ENCODE measurements at regions not wholly inside any gene's neighbourhood (a gene's known extent, or its start where the extent isn't known, plus 50 kb on each side); places are given as distances from the start of the nearest gene placed in this dataset.
"Not testable (repeated sequence)": the region's sequence is repeated elsewhere in the genome, so short reads cannot be mapped to it uniquely, and the experiment has no call there.

DNA sequence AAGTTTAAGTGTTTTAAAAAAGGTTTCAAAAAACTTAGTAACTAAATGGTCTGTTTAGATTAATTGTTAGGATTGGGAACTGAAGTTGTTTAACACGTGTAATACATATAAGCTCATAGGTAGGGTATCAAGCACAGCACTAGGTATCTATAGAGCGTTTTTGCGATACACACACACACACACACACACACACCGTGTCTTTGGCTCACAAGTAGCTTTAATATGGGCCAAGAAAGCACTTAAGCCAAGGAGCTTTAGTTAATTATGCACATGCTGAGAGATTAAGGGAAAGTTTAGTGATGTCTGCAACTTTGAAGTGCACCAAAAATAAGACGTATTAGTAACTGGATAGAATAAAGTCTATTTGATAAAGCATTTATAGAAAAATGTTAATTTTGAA, 93.8 kb upstream of the CNTNAP2 start:
- Histone ChIP-seq H3K4me1 (no peaks in the 10 kb centered on the region), H3K4me3 (no peak overlapping the region), H3K27ac (no peak overlapping the region), H3K36me3 (no peaks in the 10 kb centered on the region), H3K9me3 (no peaks in the 10 kb centered on the region), H3K27me3 (no peaks in the 10 kb centered on the region)
- no peak for DNase-seq (ENCODE audit: extremely low spot score in 2 of 2)
- TF ChIP-seq, protein P1, sequence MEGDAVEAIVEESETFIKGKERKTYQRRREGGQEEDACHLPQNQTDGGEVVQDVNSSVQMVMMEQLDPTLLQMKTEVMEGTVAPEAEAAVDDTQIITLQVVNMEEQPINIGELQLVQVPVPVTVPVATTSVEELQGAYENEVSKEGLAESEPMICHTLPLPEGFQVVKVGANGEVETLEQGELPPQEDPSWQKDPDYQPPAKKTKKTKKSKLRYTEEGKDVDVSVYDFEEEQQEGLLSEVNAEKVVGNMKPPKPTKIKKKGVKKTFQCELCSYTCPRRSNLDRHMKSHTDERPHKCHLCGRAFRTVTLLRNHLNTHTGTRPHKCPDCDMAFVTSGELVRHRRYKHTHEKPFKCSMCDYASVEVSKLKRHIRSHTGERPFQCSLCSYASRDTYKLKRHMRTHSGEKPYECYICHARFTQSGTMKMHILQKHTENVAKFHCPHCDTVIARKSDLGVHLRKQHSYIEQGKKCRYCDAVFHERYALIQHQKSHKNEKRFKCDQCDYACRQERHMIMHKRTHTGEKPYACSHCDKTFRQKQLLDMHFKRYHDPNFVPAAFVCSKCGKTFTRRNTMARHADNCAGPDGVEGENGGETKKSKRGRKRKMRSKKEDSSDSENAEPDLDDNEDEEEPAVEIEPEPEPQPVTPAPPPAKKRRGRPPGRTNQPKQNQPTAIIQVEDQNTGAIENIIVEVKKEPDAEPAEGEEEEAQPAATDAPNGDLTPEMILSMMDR (IDR thresholded peaks at IDR 0.05), result no peak
- intact Hi-C loops (cut with DNase I), result no loop called here

- H3K4me3 ChIP-seq; intact Hi-C loops (cut with DNase I); H3K4me1 ChIP-seq; DNase-seq (ENCODE audit: extremely low spot score in 2 of 2); H3K27me3 ChIP-seq; H3K36me3 ChIP-seq; H3K27ac ChIP-seq; H3K9me3 ChIP-seq: not testable (repeated sequence)
Measured at GRCh38 chr7:146019041-146020004, 97.3 kb upstream of the CNTNAP2 start.

GRCh38 chr7:146017366-146017765, 99.2 kb upstream of the CNTNAP2 start:
- DNase-seq (ENCODE audit: extremely low spot score in 2 of 2); H3K27ac ChIP-seq; H3K9me3 ChIP-seq; intact Hi-C loops (cut with DNase I); H3K4me3 ChIP-seq; H3K27me3 ChIP-seq; H3K4me1 ChIP-seq; H3K36me3 ChIP-seq: not testable (repeated sequence)

DNA sequence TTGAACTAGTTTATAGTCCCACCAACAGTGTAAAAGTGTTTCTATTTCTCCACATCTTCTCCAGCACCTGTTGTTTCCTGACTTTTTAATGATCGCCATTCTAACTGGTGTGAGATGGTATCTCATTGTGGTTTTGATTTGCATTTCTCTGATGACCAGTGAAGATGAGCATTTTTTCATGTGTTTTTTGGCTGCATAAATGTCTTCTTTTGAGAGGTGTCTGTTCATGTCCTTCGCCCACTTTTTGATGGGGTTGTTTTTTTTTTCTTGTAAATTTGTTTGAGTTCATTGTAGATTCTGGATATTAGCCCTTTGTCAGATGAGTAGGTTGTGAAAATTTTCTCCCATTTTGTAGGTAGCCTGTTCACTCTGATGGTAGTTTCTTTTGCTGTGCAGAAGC, 102.4 kb upstream of the CNTNAP2 start:
- H3K36me3 ChIP-seq; H3K27ac ChIP-seq; H3K4me1 ChIP-seq; H3K9me3 ChIP-seq; H3K27me3 ChIP-seq; intact Hi-C loops (cut with DNase I); H3K4me3 ChIP-seq; DNase-seq (ENCODE audit: extremely low spot score in 2 of 2): not testable (repeated sequence)

GRCh38 chr7:146008293-146008692, 108.3 kb upstream of the CNTNAP2 start:
- Histone ChIP-seq H3K27ac (no peak overlapping the region), H3K27me3 (no peaks in the 10 kb centered on the region), H3K36me3 (no peaks in the 10 kb centered on the region), H3K4me3 (no peak overlapping the region), H3K9me3 (no peaks in the 10 kb centered on the region), H3K4me1 (no peaks in the 10 kb centered on the region)
- intact Hi-C loops (cut with DNase I), result loop anchor here (10.0 kb wide), 1 partner anchor 63 kb away; no protein-coding TSS in a partner anchor
- no peak for DNase-seq (ENCODE audit: extremely low spot score in 2 of 2)
- no peak for TF ChIP-seq POLR2A (IDR thresholded peaks at IDR 0.05)
- TF ChIP-seq, protein P1 (IDR thresholded peaks at IDR 0.05), result no peak
- TF ChIP-seq POLR2AphosphoS5 (IDR thresholded peaks at IDR 0.05; ENCODE audit: insufficient read depth in 1 of 2, low read depth in 1 of 2), result no peak

DNA sequence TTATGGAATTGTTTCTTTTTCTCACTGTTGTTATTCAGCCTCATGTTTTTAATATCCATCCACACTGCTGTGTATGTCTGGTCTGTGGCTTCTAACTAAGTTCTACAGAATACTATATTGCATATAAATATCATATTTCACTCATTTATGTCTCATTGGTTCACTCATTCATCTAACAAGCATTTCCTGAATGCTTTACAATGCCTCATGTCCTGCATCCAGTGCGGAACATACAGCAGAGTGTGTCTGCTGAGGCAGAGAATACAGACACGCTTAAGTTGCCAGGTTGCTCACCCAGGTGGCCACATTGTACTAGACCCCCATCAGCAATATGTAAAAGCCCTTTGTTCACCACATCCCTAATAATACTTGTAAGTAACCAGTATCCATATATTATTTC, 111.8 kb upstream of the CNTNAP2 start:
- no peaks in the 10 kb centered on the region for H3K27me3 ChIP-seq
- H3K36me3 ChIP-seq, result no peaks in the 10 kb centered on the region
- no peak overlapping the region for H3K27ac ChIP-seq
- no peak for TF ChIP-seq POLR2AphosphoS5 (IDR thresholded peaks at IDR 0.05; ENCODE audit: insufficient read depth in 1 of 2, low read depth in 1 of 2)
- no peak for TF ChIP-seq POLR2A (IDR thresholded peaks at IDR 0.05)
- TF ChIP-seq, protein P1 (IDR thresholded peaks at IDR 0.05), result no peak
- no peak overlapping the region for H3K4me3 ChIP-seq
- DNase-seq (ENCODE audit: extremely low spot score in 2 of 2), result no peak
- no peaks in the 10 kb centered on the region for H3K9me3 ChIP-seq
- H3K4me1 ChIP-seq, result no peaks in the 10 kb centered on the region
- intact Hi-C loops (cut with DNase I), result loop anchor here (10.0 kb wide), 1 partner anchor 60 kb away; no protein-coding TSS in a partner anchor
